Ectodermal cell (in vitro differentiated cells): ENCODE measurements at regions not wholly inside any gene's neighbourhood (a gene's known extent, or its start where the extent isn't known, plus 50 kb on each side); places are given as distances from the start of the nearest gene placed in this dataset.

Experiments used
- H3K27ac ChIP-seq: 2 replicates; pipeline ENCODE4 v1.7.0; 2013; ENCODE audit warnings: mild to moderate bottlenecking, low read depth, low read length; ENCODE audit not compliant: insufficient read depth, poor library complexity, severe bottlenecking
- H3K27me3 ChIP-seq: 2 replicates; pipeline ENCODE4 v1.7.0; 2013; ENCODE audit warnings: mild to moderate bottlenecking, low read length; ENCODE audit not compliant: insufficient read depth, control insufficient read depth, poor library complexity, severe bottlenecking
- H3K36me3 ChIP-seq: one replicate; pipeline ENCODE4 v1.7.0; 2013; ENCODE audit warnings: low read length; ENCODE audit not compliant: control insufficient read depth, insufficient read depth
- H3K4me1 ChIP-seq: one replicate; pipeline ENCODE4 v1.7.0; 2013; ENCODE audit warnings: low read length; ENCODE audit not compliant: control insufficient read depth, insufficient read depth
- H3K4me3 ChIP-seq: 2 replicates; pipeline ENCODE4 v1.7.0; 2013; ENCODE audit warnings: low read depth, low read length, control low read depth; ENCODE audit not compliant: insufficient read depth
- H3K9me3 ChIP-seq: 2 replicates; pipeline ENCODE4 v1.7.0; 2013; ENCODE audit warnings: mild to moderate bottlenecking, low read length, moderate library complexity; ENCODE audit not compliant: control insufficient read depth
- WGBS, 2 experiments: methylation state at CpG; one replicate each; pipeline ENCODE4 v1.1.7; 2013; ENCODE audit warnings: missing lambda C conversion rate in 2 of 2; 5-methylcytosine and 5-hydroxymethylcytosine counted together

DNA sequence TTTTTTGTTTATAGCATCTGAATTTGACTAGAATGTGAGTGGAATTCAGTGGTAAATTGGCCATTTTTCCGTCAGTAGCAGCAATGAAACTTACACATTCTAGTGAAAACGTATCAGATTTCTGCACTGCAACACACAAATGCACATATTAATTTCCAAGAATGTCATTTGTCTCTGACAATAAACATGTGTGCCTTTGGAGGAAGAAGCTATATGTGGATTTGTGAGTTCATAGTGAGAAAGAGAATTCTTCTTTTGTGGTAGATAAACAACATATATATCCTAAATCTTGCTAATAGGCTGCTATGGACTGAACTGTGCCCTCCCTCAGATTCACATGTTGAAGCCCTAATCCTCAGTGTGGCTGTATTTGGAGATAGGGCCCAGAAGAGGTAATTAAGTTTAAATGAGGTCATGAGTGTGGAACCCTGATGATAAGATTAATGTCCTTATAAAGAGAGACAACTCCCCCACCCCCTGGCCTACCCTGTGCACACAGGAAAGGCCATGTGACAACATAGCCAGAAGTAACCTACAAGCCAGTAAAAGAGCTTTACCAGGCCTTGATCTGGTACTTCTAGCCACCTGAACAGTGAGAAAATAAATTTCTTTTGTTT lies 200.2 kb upstream of the EYA4 start:
- WGBS, 2 experiments = 89 to 95% methylated on average over 2 of the region's 2 CpGs
- Histone ChIP-seq H3K4me3 (no peak overlapping the region), H3K36me3 (no peaks in the 10 kb centered on the region), H3K4me1 (no peaks in the 10 kb centered on the region), H3K9me3 (no peaks in the 10 kb centered on the region), H3K27me3 (no peaks in the 10 kb centered on the region), H3K27ac (no peak overlapping the region)

DNA sequence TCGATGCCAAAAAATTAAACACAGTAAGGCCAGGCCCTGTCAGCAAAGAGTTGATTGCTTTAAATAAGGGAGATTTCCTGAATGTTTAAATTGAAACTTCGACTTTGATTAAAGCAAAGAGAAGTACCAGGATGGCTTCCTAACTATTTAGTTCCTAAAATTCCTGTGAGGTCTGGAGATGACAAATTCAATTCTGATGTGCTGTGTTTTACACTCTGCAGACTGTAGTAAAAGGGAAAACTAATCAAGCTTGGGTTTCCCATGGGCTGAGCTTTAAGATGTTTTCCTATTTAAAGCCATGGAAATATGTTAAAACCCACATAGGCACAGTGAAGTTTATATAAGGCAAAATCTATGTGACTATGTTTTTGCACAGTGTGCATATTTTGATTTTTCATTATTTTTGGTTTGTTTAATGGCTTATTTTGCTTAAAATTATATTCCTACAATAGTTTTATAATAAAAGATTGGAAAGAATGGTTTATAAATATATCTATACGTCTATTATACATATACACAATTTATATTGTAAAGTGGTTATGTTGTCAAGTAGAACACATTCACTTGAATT lies 198.5 kb upstream of the EYA4 start:
- H3K27ac ChIP-seq = no peak overlapping the region
- no peaks in the 10 kb centered on the region for H3K27me3 ChIP-seq
- no peaks in the 10 kb centered on the region for H3K9me3 ChIP-seq
- WGBS, 2 experiments = 85 to 95% methylated on average over 2 of the region's 3 CpGs
- H3K4me3 ChIP-seq = no peak overlapping the region
- no peaks in the 10 kb centered on the region for H3K4me1 ChIP-seq
- H3K36me3 ChIP-seq = no peaks in the 10 kb centered on the region

DNA sequence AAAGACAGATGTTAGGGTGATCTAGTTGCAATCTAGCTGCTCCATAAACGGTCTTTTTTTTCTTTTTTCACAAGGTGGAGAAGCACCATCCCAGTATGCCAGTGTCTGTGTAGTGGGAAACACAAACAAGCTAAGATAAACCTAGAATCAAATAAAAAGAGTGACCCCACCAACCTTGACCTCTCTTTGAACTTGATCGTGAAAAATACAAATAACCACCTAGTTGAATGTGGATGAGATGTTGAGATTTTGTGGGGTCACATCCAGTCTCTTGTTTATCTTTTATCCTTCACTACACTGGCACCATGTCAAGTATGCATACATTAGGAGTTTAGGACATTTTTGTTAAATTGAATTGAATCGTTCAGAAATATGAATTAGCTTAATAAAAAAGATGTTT lies 194.6 kb upstream of the EYA4 start:
- Histone ChIP-seq H3K36me3 (no peaks in the 10 kb centered on the region), H3K4me3 (no peak overlapping the region), H3K4me1 (no peaks in the 10 kb centered on the region), H3K27me3 (no peaks in the 10 kb centered on the region), H3K27ac (no peak overlapping the region), H3K9me3 (no peaks in the 10 kb centered on the region)
- WGBS, 2 experiments = 84 to 87% methylated on average over 2 of the region's 3 CpGs

- no peaks in the 10 kb centered on the region for H3K9me3 ChIP-seq
- no peak overlapping the region for H3K4me3 ChIP-seq
- H3K36me3 ChIP-seq = no peaks in the 10 kb centered on the region
- no peaks in the 10 kb centered on the region for H3K4me1 ChIP-seq
- H3K27ac ChIP-seq = no peak overlapping the region
- 91 to 96% methylated on average over 4 of the region's 5 CpGs for WGBS, 2 experiments
- no peaks in the 10 kb centered on the region for H3K27me3 ChIP-seq
Observed at GRCh38 chr6:133047065-133047665, 194.0 kb upstream of the EYA4 start.

DNA sequence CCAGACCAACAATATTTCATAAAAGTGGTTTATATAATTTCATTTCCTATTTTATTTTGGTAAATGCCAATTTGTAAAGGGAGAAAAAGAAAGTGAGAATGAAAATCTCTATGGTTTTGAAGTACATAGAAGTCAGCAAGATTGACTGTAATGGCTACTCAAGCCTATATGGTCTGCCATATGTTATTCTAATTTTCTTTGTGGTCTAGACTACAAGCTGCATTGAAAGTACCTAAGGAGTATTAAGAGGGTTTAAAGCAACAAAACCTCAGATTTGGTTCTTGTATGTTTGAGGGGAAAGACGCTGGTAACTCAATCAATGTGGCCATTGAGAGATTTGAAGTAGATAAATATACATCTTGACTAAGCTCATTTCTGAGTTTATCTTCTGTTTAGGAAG lies 193.5 kb upstream of the EYA4 start:
- 91 to 95% methylated on average over 1 of the region's 1 CpG for WGBS, 2 experiments
- Histone ChIP-seq H3K36me3 (no peaks in the 10 kb centered on the region), H3K4me1 (no peaks in the 10 kb centered on the region), H3K9me3 (no peaks in the 10 kb centered on the region), H3K27ac (no peak overlapping the region), H3K27me3 (no peaks in the 10 kb centered on the region), H3K4me3 (no peak overlapping the region)

DNA sequence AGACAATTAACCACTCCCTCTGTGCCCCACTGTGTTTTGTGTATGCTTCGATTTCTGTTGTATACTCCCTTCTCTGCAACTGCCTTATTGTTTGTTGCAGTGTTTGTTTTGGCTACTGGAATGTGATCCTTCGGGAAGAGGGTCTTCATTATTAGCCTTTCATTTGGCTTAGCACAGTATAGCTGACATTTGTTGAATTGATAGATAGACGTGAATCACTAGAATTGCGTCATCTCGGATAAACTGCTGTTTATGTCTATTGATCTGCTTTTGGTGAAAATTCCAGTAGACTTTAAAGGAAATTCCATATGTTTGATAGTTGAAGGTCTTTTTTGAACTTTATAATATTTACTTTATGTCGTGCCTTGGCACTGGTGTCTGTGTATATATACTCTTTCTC lies 189.9 kb upstream of the EYA4 start:
- Histone ChIP-seq H3K27me3 (no peaks in the 10 kb centered on the region), H3K36me3 (no peaks in the 10 kb centered on the region), H3K9me3 (no peaks in the 10 kb centered on the region), H3K4me1 (peaks cover 6% of the 10 kb centered on the region), H3K27ac (no peak overlapping the region), H3K4me3 (no peak overlapping the region)
- whole genome bisulfite sequencing, 2 experiments = 93 to 96% methylated on average over 6 of the region's 6 CpGs

GRCh38 chr6:133052465-133052864 lies 188.7 kb upstream of the EYA4 start:
- no peak overlapping the region for H3K27ac ChIP-seq
- peaks cover 6% of the 10 kb centered on the region for H3K4me1 ChIP-seq
- 88 to 93% methylated on average over 2 of the region's 2 CpGs for WGBS, 2 experiments
- no peaks in the 10 kb centered on the region for H3K27me3 ChIP-seq
- no peaks in the 10 kb centered on the region for H3K36me3 ChIP-seq
- no peaks in the 10 kb centered on the region for H3K9me3 ChIP-seq
- no peak overlapping the region for H3K4me3 ChIP-seq

DNA sequence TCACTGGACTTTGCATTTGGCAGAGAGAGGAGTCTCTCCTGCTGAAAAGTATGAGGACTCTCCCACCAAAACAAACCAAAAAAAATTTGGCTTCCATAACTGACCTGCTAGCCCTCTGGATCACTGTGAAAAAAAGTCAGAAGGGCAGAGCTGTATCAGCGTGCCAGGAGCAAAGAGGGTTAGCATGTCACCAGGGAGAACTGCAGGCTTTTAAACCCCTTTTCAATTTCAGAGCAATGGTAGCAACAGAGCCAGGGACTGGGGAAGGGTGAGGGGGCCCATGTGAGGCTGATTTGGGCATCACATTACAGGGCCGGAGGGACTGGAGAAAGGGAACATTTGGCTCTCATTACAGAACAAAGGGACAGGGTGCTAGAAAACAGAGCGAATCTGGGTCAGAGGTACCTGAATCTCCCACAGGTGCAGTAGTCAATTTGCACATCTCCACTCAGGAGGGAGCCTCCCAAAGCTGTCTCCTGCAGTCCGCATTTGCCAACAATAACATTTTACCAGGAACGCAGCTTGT lies 185.7 kb upstream of the EYA4 start:
- Histone ChIP-seq H3K4me3 (no peak overlapping the region), H3K27ac (no peak overlapping the region), H3K9me3 (no peaks in the 10 kb centered on the region), H3K27me3 (no peaks in the 10 kb centered on the region), H3K36me3 (no peaks in the 10 kb centered on the region), H3K4me1 (peaks cover 6% of the 10 kb centered on the region)
- 38 to 46% methylated on average over 5 of the region's 5 CpGs for WGBS, 2 experiments

DNA sequence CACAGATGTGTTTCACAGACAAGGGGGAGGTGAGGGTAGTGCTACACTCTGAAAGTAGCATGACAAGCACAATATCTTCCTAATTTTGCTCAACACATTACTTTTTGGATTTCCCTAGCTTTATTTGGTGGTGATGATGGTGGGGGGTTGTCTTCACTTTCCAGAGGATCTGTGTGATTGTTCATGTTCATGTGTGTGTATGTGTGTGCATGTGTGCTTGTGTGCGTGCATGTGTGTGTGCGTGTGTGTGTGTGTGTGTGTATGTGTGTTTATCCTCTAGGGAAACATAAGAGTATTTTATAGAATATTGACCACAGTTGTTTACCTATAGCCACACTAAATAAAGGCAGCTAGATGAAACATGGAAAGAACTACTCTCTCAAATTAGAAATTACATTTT lies 183.8 kb upstream of the EYA4 start:
- Histone ChIP-seq H3K36me3 (no peaks in the 10 kb centered on the region), H3K9me3 (no peaks in the 10 kb centered on the region), H3K27me3 (no peaks in the 10 kb centered on the region), H3K27ac (no peak overlapping the region), H3K4me3 (no peak overlapping the region), H3K4me1 (peaks cover 6% of the 10 kb centered on the region)
- 100% methylated on average over 1 to 2 of the region's 2 CpGs for WGBS, 2 experiments

- H3K27me3 ChIP-seq = no peaks in the 10 kb centered on the region
- H3K27ac ChIP-seq = no peak overlapping the region
- 89 to 96% methylated on average over 4 of the region's 4 CpGs for WGBS, 2 experiments
- no peaks in the 10 kb centered on the region for H3K4me1 ChIP-seq
- H3K4me3 ChIP-seq = no peak overlapping the region
- H3K9me3 ChIP-seq = no peaks in the 10 kb centered on the region
- H3K36me3 ChIP-seq = no peaks in the 10 kb centered on the region
Observed at GRCh38 chr6:133062077-133062476, 179.1 kb upstream of the EYA4 start.
